ENCODE measurements at regions not wholly inside any gene's neighbourhood (a gene's known extent, or its start where the extent isn't known, plus 50 kb on each side); places are given as distances from the start of the nearest gene placed in this dataset.

DNA sequence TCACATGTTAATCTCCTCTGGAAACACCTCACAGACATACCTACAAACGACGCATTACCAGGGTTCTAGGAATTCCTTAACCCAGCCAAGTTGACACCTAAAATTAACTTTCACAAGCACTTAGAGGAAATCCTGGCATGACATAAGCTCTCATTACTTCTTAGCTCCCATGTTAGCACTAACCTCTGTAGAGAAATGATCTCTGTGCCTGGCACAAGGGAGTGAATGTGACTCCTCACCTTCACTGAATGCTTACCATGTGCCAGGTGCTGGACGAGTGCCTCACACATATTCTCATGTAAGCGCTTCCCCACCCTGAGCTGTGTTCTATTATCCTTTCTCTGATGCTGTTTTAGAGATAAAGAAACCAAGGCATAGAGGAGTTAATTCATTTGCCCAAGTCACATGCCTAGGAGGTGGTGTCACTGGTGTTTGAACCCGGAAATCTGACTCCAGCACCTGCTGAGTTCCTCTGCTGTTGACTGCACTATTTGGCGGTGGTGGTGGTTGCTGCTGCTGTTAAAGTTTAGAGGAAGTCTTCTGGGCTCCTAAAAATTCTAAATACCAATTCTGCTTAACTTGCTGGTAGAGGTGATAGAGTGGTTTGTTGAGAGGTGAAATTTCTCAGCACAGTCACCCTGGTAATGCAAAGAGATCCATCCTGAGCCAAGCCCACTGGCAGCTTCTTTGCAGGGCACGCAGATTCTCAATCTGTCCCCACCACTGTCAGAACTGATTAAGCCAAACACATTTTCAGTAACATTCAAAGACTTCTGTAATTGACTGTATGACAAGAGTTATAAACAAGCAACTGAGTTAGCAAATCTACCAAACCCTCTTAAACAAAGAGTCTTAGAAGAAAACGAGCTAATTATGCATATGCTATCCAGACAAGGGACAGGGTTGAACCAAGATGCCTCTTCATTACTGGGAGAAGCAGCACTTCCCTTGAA is 200.3 kb downstream of the CMPK2 start:
- TF ChIP-seq POLR2A (IDR thresholded peaks at IDR 0.05) (no peak), POLR2AphosphoS5 (IDR thresholded peaks at IDR 0.05) (no peak)
